ENCODE measurements at regions not wholly inside any gene's neighbourhood (a gene's known extent, or its start where the extent isn't known, plus 50 kb on each side); places are given as distances from the start of the nearest gene placed in this dataset.
A peak's percentile ranks its signal among the peaks of the same experiment; 100 is the strongest.

- no peak for DNase-seq (ENCODE audit: low spot score)
Measured at GRCh38 chr21:16587681-16588375, 858.0 kb downstream of the USP25 start.

GRCh38 chr21:16588433-16588860 is 858.7 kb downstream of the USP25 start:
- DNase-seq (ENCODE audit: low spot score): no peak

GRCh38 chr21:16589006-16589898 is 859.5 kb downstream of the USP25 start:
- no peak for DNase-seq (ENCODE audit: low spot score)

- DNase-seq (ENCODE audit: low spot score): no peak
Measured at GRCh38 chr21:16590186-16590585, 860.4 kb downstream of the USP25 start.

GRCh38 chr21:16590641-16591292 is 861.0 kb downstream of the USP25 start:
- DNase-seq (ENCODE audit: low spot score): no peak

- DNase-seq (ENCODE audit: low spot score): no peak
Measured at GRCh38 chr21:16592381-16592780, 862.6 kb downstream of the USP25 start.

- DNase-seq (ENCODE audit: low spot score): no peak
Measured at GRCh38 chr21:16594191-16594590, 864.4 kb downstream of the USP25 start.

- DNase-seq (ENCODE audit: low spot score): no peak
Measured at GRCh38 chr21:16596369-16596768, 866.6 kb downstream of the USP25 start.

GRCh38 chr21:16597753-16598152 is 868.0 kb downstream of the USP25 start:
- no peak for DNase-seq (ENCODE audit: low spot score)

- no peak for DNase-seq (ENCODE audit: low spot score)
Measured at GRCh38 chr21:16605597-16605996, 875.8 kb downstream of the USP25 start.

- no peak for DNase-seq (ENCODE audit: low spot score)
Measured at GRCh38 chr21:16606271-16606670, 876.5 kb downstream of the USP25 start.

- no peak for DNase-seq (ENCODE audit: low spot score)
Measured at GRCh38 chr21:16608209-16608830, 878.5 kb downstream of the USP25 start.

- DNase-seq (ENCODE audit: low spot score): no peak
Measured at GRCh38 chr21:16619281-16619680, 889.5 kb downstream of the USP25 start.

GRCh38 chr21:16620786-16621320 is 891.1 kb downstream of the USP25 start:
- no peak for DNase-seq (ENCODE audit: low spot score)

GRCh38 chr21:16624479-16625118 is 888.2 kb upstream of the CXADR start:
- peak; percentile 62 for DNase-seq (ENCODE audit: low spot score)

- DNase-seq (ENCODE audit: low spot score): no peak
Measured at GRCh38 chr21:16625491-16625890, 887.4 kb upstream of the CXADR start.

- no peak for DNase-seq (ENCODE audit: low spot score)
Measured at GRCh38 chr21:16633831-16634459, 878.9 kb upstream of the CXADR start.

GRCh38 chr21:16634515-16634914 is 878.3 kb upstream of the CXADR start:
- no peak for DNase-seq (ENCODE audit: low spot score)

GRCh38 chr21:16640297-16641027 is 872.4 kb upstream of the CXADR start:
- no peak for DNase-seq (ENCODE audit: low spot score)

GRCh38 chr21:16642353-16642752 is 870.5 kb upstream of the CXADR start:
- no peak for DNase-seq (ENCODE audit: low spot score)
